ENCODE measurements at regions not wholly inside any gene's neighbourhood (a gene's known extent, or its start where the extent isn't known, plus 50 kb on each side); places are given as distances from the start of the nearest gene placed in this dataset.

DNA sequence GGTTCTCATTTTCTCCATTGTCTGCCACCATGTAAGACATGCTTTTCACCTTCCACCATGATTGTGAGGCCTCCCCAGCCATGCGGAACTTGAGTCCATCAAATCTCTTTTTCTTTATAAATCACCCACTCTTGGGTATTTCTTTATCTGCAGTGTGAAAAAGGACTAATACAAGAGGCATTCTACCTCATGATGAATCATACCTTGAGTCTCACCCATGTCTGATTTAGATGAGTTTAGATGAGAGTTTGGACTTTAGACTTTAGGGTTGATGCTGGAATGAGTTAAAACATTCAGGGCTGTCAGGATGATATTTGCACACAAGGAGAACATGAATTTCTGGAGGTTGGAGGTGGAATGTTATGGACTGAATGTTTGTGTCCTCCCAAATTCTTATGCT lies 545.6 kb downstream of the C6orf118 start:
- no peak for ATAC-seq
- intact Hi-C loops (cut with DNase I) = no loop called here
- DNase-seq = no peak
- Histone ChIP-seq H3K27ac (no peak overlapping the region), H3K36me3 (no peaks in the 10 kb centered on the region), H3K4me1 (no peaks in the 10 kb centered on the region), H3K27me3 (no peaks in the 10 kb centered on the region), H3K9me3 (no peaks in the 10 kb centered on the region), H3K4me3 (no peak overlapping the region)
- no peak for TF ChIP-seq POLR2A (IDR thresholded peaks at IDR 0.05)
- TF ChIP-seq, protein P1, sequence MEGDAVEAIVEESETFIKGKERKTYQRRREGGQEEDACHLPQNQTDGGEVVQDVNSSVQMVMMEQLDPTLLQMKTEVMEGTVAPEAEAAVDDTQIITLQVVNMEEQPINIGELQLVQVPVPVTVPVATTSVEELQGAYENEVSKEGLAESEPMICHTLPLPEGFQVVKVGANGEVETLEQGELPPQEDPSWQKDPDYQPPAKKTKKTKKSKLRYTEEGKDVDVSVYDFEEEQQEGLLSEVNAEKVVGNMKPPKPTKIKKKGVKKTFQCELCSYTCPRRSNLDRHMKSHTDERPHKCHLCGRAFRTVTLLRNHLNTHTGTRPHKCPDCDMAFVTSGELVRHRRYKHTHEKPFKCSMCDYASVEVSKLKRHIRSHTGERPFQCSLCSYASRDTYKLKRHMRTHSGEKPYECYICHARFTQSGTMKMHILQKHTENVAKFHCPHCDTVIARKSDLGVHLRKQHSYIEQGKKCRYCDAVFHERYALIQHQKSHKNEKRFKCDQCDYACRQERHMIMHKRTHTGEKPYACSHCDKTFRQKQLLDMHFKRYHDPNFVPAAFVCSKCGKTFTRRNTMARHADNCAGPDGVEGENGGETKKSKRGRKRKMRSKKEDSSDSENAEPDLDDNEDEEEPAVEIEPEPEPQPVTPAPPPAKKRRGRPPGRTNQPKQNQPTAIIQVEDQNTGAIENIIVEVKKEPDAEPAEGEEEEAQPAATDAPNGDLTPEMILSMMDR (IDR thresholded peaks at IDR 0.05) = no peak
- 53% methylated on average over 1 of the region's 1 CpG for WGBS (ENCODE audit: insufficient coverage, low coverage, low lambda C conversion rate, missing lambda C conversion rate)

GRCh38 chr6:164757451-164757850 lies 552.0 kb downstream of the C6orf118 start:
- no peak for TF ChIP-seq POLR2A (IDR thresholded peaks at IDR 0.05)
- TF ChIP-seq, protein P1 (IDR thresholded peaks at IDR 0.05) = no peak
- Histone ChIP-seq H3K36me3 (no peaks in the 10 kb centered on the region), H3K9me3 (no peaks in the 10 kb centered on the region), H3K27me3 (no peaks in the 10 kb centered on the region), H3K27ac (no peak overlapping the region), H3K4me3 (no peak overlapping the region), H3K4me1 (no peaks in the 10 kb centered on the region)
- ATAC-seq (no peak), DNase-seq (no peak)
- intact Hi-C loops (cut with DNase I) = no loop called here
- WGBS (ENCODE audit: insufficient coverage, low coverage, low lambda C conversion rate, missing lambda C conversion rate) = no CpG with 5 or more reads among the region's 2 CpGs

GRCh38 chr6:164756723-164757122 lies 552.7 kb downstream of the C6orf118 start:
- Histone ChIP-seq H3K4me1 (no peaks in the 10 kb centered on the region), H3K9me3 (no peaks in the 10 kb centered on the region), H3K4me3 (no peak overlapping the region), H3K27me3 (no peaks in the 10 kb centered on the region), H3K36me3 (no peaks in the 10 kb centered on the region), H3K27ac (no peak overlapping the region)
- TF ChIP-seq, protein P1 (IDR thresholded peaks at IDR 0.05) = no peak
- no peak for TF ChIP-seq POLR2A (IDR thresholded peaks at IDR 0.05)
- no peak for ATAC-seq
- intact Hi-C loops (cut with DNase I) = no loop called here
- 61% methylated on average over 8 of the region's 8 CpGs for WGBS (ENCODE audit: insufficient coverage, low coverage, low lambda C conversion rate, missing lambda C conversion rate)
- DNase-seq = no peak

DNA sequence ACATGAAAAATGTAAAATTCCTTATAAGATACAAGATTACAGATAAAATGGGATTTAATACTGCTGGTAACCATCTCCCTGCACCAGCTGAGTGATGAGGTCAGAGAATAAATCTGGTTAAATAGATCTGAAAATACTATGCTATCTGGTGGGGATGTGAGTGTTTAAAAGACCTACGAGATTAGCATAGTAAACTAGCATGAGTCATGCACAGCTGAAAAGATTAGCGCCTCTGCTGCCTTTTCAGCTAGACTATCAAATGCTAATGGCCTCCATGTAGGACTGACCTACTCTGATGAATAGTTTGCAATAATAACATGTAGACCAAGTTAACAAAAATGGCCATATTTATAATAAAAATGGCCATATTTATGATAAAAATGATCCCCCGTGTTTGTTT lies 553.3 kb downstream of the C6orf118 start:
- TF ChIP-seq, protein P1 (IDR thresholded peaks at IDR 0.05) = no peak
- TF ChIP-seq POLR2A (IDR thresholded peaks at IDR 0.05) = no peak
- no peaks in the 10 kb centered on the region for H3K36me3 ChIP-seq
- no peak overlapping the region for H3K4me3 ChIP-seq
- no peaks in the 10 kb centered on the region for H3K27me3 ChIP-seq
- H3K27ac ChIP-seq = no peak overlapping the region
- intact Hi-C loops (cut with DNase I) = no loop called here
- ATAC-seq = no peak
- H3K9me3 ChIP-seq = no peaks in the 10 kb centered on the region
- DNase-seq = no peak
- no peaks in the 10 kb centered on the region for H3K4me1 ChIP-seq
- WGBS (ENCODE audit: insufficient coverage, low coverage, low lambda C conversion rate, missing lambda C conversion rate) = 41% methylated on average over 3 of the region's 3 CpGs

- no peak overlapping the region for H3K27ac ChIP-seq
- DNase-seq (no peak), ATAC-seq (no peak)
- H3K36me3 ChIP-seq = no peaks in the 10 kb centered on the region
- no peaks in the 10 kb centered on the region for H3K9me3 ChIP-seq
- TF ChIP-seq, protein P1 (IDR thresholded peaks at IDR 0.05) = no peak
- TF ChIP-seq POLR2A (IDR thresholded peaks at IDR 0.05) = no peak
- no peak overlapping the region for H3K4me3 ChIP-seq
- intact Hi-C loops (cut with DNase I) = no loop called here
- no peaks in the 10 kb centered on the region for H3K4me1 ChIP-seq
- no peaks in the 10 kb centered on the region for H3K27me3 ChIP-seq
These were observed 555.9 kb downstream of the C6orf118 start for GRCh38 chr6:164753517-164753916.
